NCI-H1417 treated with DMSO at 0.1 percent for 48 hours (cell line): ENCODE measurements at regions not wholly inside any gene's neighbourhood (a gene's known extent, or its start where the extent isn't known, plus 50 kb on each side); places are given as distances from the start of the nearest gene placed in this dataset.
"Not testable (repeated sequence)": the region's sequence is repeated elsewhere in the genome, so short reads cannot be mapped to it uniquely, and the experiment has no call there.

Experiments
- DNase-seq: peaks from one replicate; lab custom pipeline; 2025; lab: John Stamatoyannopoulos, UW

- DNase-seq: no peak
Measured at GRCh38 chr3:104269771-104270170, 1096.9 kb upstream of the ALCAM start.

DNA sequence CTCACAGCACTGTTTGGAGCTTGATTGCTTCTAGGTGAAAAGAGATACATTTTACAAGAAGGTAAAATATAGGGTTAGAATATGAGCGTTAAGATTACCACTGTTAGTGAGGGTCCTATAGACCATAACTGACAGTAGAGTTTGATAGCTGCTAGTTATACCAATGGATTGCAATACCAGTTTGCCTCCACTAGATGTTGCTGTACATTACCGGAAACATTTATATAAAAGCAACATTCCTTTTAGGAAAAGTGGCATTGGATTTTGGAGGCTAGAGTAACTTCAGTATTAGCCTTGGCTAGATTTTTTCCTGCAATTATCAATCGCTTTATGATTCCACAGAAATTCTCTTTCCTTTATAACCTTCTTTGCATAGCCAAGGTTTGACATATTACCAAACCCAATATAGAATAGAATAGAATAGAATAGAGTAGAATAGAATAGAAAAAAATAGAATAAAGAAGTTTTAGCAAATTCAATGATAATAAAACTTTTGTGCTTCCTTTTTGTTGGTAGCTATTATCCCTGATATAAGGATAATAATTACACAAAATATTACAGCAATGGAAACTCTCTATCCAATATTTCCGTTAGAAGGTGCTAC is 1093.6 kb upstream of the ALCAM start:
- DNase-seq: no peak

DNA sequence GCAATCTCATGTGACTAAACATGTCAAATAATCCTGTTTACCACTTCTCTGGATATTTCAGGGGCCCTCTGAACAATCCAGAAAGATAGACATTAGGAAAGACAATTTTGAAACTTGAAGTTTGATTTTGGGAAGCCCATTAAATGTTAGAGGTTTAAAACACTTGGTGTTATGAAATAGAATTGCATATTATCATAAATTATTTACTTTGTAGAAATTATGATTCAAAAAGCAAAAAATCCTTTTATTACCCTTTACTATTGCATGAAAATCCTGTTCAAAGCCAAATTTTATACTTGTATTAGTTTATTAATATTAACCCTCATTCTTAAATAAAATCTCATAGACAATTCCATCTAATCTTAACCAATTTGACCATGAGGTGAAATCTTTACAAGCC is 1091.5 kb upstream of the ALCAM start:
- DNase-seq: no peak

GRCh38 chr3:104279617-104280016 is 1087.1 kb upstream of the ALCAM start:
- DNase-seq: no peak

DNA sequence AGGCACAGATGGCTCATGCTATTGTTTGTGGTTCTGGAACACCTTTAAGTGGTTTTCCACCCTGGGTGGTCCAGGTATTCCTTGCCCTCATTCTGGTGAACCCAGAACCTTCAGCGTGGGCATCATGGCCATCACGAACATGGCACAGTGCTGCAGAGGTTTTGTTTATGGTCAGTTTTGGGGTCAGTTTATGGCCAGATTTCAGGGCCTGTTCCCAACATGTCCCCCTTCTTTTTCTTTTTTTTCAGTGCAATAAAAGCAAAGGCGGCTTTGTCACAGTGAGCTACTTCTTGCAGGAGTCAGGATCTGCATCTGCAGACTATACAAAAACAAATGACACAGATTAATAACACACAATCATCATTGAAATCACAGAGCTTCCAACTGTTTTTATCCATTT is 1085.0 kb upstream of the ALCAM start:
- DNase-seq: no peak

DNA sequence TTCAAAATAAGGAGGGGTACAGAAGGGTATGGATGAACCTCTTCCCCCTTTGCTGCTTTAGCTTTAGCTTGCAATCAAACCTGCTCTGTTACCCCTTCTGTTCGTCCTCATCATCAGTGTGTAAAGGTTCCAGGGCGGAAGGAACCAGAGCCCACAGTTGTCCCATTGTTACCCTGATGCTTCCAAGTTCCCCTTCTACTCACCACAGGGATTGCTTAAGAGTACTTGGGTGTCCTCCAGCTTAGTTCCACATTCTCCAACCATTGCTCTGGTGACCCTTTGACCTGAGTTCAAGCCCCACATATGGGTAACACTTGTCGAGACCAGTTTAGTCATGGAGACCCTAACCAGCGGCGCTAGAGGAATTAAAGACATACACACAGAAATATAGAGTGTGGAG is 1080.1 kb upstream of the ALCAM start:
- no peak for DNase-seq

DNA sequence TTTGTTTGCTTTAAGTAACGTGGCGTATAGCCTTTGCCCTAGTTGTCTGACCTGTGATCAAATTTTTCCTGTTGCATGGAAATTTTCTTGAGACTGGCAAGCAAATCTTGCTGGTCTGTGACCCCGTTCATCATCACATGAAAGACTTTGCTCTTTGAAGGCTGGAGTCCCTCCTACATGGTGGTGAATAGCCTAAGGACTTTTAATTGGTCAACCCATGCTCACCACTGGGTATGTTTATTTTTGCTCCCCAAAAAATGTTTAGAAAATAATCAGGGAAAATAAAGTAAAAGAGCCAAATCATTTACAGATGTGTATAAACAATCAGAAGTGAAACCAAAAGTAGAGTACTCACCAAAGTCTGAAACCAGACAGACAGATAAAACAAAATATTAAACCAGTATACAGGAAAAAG is 1075.3 kb upstream of the ALCAM start:
- no peak for DNase-seq

- no peak for DNase-seq
Measured at GRCh38 chr3:104291878-104292277, 1074.8 kb upstream of the ALCAM start.

- DNase-seq: no peak
Measured at GRCh38 chr3:104297617-104298016, 1069.1 kb upstream of the ALCAM start.

- no peak for DNase-seq
Measured at GRCh38 chr3:104298662-104299061, 1068.0 kb upstream of the ALCAM start.

DNA sequence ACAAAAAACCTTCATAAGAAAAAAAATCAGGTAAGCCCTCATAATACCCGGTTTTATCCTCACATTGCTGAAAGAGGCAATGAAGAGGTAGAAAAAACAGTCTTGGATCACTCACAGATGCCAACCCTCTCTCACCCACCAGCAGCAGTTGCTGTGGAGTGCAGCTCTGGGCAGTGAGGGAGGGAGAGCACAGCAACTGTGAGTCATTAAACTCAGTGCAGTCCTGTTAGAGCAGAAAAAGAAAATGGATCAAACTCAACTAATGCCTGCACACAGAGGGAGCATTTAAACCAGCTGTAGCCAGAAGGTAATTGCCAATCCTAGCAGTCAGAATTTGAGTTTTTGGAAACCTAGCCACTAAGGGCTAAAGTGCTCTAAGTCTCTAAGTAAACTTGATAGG is 1050.6 kb upstream of the ALCAM start:
- DNase-seq: no peak

GRCh38 chr3:104323226-104323625 is 1043.5 kb upstream of the ALCAM start:
- no peak for DNase-seq

GRCh38 chr3:104347291-104347690 is 1019.4 kb upstream of the ALCAM start:
- DNase-seq: no peak

DNA sequence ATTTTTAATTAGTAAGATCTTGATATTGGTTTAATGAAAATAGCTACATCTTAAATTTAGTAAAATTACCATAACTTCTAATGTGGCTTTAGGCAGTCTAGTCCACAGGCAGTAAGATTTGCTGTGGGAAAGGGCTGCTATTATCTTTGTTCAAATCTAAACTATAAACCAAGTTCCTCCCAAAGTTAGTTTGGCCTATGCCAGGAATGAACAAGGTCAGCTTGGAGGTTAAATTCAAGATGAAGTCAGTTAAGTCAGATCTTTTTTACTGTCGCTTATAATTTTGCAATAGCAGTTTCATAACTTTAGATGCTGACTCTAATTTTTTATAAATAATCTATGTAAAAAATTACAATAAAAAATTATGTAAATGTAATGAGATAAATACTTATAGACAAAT is 1016.9 kb upstream of the ALCAM start:
- no peak for DNase-seq

- DNase-seq: no peak
Measured at GRCh38 chr3:104353951-104354350, 1012.8 kb upstream of the ALCAM start.

DNA sequence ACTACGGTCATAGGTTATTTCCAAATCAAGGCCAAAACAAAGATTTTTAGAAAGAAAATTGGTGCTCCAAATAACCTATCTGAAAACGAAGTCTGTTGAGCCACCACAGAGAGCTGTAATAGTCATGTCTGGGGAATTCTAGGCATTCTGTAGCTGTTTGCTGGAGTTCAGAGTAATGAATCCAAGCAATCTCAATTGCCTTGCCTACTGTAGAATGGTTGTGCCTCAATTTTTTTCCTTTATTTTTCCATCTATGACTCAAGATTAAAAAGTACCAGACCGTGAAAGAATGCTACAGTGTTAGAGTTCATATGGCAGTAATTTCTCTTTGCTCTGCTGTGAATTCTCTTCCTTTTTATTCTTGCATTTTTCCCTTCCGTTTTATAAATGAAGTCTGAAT is 1007.2 kb upstream of the ALCAM start:
- DNase-seq: no peak

- DNase-seq: no peak
Measured at GRCh38 chr3:104360038-104360437, 1006.7 kb upstream of the ALCAM start.

- not testable (repeated sequence) for DNase-seq
Measured at GRCh38 chr3:104361748-104362147, 1005.0 kb upstream of the ALCAM start.

DNA sequence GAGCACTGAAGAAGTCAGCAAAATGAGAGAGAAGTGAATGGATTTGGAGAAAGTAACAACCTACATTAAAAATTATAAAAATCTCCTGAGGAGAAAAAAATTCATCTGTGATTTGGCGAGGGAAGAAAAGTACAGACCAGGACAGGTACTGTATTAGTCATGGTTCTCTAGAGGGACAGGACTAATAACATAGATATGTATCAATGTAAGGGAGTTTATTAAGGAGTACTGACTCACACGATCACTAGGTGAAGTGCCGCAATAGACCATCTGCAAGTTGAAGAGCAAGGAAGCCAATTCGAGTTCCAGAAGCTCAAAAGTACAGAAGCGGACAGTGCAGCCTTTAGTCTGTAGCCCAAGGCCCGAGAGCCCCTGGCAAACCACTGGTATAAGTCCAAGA is 1004.4 kb upstream of the ALCAM start:
- no peak for DNase-seq

DNA sequence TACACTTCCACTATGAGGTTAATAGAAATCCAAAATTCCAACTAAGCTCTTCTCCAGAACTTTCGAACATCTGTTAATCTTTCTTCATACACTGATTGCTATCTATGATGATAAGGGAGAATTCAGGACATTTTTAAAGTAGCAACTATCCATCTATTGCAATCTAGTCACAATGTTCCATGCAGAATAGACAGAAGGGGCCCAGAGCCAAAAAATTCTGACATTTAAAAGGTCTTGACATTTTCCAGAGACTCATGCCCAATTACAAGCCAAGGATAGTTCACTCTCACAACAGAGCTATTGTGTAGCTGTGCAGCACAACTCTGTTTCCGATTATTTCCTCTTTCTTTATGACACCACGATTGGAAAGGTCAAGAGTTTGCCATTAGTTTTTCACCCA is 999.7 kb upstream of the ALCAM start:
- DNase-seq: no peak

GRCh38 chr3:104368760-104369159 is 997.9 kb upstream of the ALCAM start:
- no peak for DNase-seq

GRCh38 chr3:104385421-104385820 is 981.3 kb upstream of the ALCAM start:
- DNase-seq: no peak

- DNase-seq: peak; percentile 8
Measured at GRCh38 chr3:104388619-104389018, 978.1 kb upstream of the ALCAM start.

DNA sequence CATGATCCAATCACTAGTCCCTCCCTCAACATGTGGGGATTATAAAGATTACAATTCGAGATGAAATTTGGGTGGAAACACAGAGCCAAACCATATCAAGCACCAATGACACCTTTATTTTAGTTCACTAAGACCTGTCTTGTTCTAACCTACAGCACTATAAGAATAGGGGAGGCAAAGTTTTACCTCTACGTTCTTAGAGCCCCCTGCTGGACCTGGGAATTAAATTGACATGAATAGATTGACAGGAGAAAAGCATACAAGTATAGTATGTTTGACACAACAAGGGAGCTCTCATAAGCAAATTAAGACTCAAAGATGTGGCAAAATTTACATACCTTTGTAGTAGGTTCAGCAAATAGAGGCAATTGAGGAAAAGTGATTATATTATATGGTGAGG is 974.4 kb upstream of the ALCAM start:
- DNase-seq: no peak
